GM12875 (cell line): ENCODE measurements at regions not wholly inside any gene's neighbourhood (a gene's known extent, or its start where the extent isn't known, plus 50 kb on each side); places are given as distances from the start of the nearest gene placed in this dataset.

Experiments used
- H3K4me3 ChIP-seq: one replicate; pipeline ENCODE4 v1.5.1; 2011; ENCODE audit warnings: low read depth, low read length, control low read depth
- CTCF ChIP-seq: IDR thresholded peaks from 2 replicates; pipeline ENCODE4 v1.5.1; 2011; ENCODE audit warnings: low read depth, mild to moderate bottlenecking, control low read depth, inconsistent platforms, low read length, moderate library complexity, borderline replicate concordance; ENCODE audit not compliant: insufficient read depth

GRCh38 chr5:12911156-12911555, 1006.9 kb upstream of the CTNND2 start:
- TF ChIP-seq CTCF, result no peak
- H3K4me3 ChIP-seq, result no peak overlapping the region

- TF ChIP-seq CTCF, result no peak
- H3K4me3 ChIP-seq, result no peak overlapping the region
Measured at GRCh38 chr5:12910641-12911040, 1006.4 kb upstream of the CTNND2 start.

DNA sequence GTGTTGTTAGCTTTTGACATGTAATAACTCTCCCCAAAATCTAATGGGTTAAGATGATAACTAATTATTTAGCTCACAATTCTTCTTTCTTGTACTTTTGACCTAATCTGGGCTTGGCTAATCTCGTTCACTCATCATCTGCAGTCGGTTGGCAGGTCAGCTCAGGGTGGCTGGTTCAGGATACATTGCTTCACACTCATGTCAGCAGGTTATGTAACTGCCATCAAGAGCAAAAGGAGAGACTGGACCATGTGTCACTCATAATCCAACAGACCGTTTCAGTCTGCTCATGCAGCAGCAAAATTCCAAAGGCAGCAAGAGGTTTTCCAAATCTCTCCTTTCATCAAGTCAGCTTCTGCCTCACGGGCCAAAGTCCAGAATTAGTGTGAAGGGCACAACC, 998.4 kb upstream of the CTNND2 start:
- TF ChIP-seq CTCF, result no peak
- H3K4me3 ChIP-seq, result no peak overlapping the region

- H3K4me3 ChIP-seq, result no peak overlapping the region
- TF ChIP-seq CTCF, result no peak
Measured at GRCh38 chr5:12901696-12902095, 997.5 kb upstream of the CTNND2 start.

DNA sequence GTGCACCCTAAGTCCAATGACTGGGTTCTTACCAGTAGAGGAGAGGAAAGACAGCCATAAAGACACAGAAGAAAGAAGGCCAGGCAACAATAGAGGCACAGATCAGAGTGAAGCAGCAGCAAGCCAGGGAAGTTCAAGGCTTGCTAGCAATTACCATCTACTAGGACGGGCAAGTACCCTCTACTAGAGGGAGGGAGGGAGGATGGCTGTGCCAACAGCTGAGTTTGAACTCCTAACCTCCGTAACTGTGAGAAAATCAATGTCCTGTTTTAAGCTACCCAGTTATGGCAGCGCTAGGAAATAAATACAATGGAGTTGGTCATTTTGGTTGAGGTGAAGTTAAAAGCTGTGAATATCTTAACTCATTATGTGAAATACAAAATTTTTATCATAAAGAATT, 991.8 kb upstream of the CTNND2 start:
- no peak overlapping the region for H3K4me3 ChIP-seq
- TF ChIP-seq CTCF, result no peak

- TF ChIP-seq CTCF, result no peak
- no peak overlapping the region for H3K4me3 ChIP-seq
Measured at GRCh38 chr5:12885018-12885417, 980.8 kb upstream of the CTNND2 start.

GRCh38 chr5:12883395-12883794, 979.1 kb upstream of the CTNND2 start:
- TF ChIP-seq CTCF, result no peak
- no peak overlapping the region for H3K4me3 ChIP-seq
